Frontal cortex (tissue), 3 donors: ENCODE measurements at regions not wholly inside any gene's neighbourhood (a gene's known extent, or its start where the extent isn't known, plus 50 kb on each side); places are given as distances from the start of the nearest gene placed in this dataset.

Experiments used
- DNase-seq, 2 donors: peaks; one replicate each; pipeline ENCODE4 v3.0.0; 2012; ENCODE audit warnings: low spot score in 2 of 2
- FAIRE-seq: peaks from 2 replicates; lab custom pipeline; 2012; peaks lifted over from hg19 to GRCh38; lab: Jason Lieb, UNC
- donor health status: control.
- donor health status: control.
- donor health status: control.

DNA sequence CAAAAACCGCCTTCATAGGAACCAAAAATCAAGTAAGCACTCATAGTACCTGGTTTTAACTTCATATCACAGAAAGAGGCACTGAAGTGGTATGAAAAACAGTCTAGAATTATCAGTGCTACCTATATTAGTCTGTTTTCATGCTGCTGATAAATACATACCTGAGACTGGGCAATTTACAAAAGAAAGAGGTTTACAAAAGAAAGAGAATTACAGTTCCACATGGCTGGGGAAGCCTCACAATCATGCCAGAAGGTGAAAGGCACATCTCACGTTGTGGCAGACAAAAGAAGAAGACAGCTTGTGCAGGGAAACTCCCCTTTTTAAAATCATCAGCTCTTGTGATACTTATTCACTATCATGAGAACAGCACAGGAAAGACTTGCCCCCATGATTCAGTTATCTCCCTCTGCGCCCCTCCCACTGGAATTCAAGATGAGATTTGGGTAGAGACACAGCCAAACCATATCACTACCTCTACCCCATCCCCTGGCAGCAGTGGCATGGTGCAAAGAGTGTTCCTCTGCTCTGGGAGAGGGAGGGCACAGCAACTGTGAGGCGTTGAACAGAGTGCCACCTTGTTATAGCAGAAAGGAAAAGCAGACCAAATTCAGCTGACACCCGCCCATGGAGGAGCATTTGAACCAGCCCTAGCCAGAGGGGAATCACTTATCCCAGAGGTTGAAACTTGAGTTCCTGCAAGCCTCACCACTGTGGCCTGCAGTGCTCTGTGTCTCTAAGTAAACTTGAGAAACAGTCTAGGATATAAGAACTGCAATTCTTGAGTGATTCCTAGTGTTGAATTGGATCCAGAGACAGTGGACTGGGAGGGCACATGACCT is 61.9 kb upstream of the PTPRZ1 start:
- FAIRE-seq (no peak), DNase-seq (no peak)

- no peak for DNase-seq
- FAIRE-seq: no peak
Measured at GRCh38 chr7:121807078-121807477, 65.9 kb upstream of the PTPRZ1 start.

DNA sequence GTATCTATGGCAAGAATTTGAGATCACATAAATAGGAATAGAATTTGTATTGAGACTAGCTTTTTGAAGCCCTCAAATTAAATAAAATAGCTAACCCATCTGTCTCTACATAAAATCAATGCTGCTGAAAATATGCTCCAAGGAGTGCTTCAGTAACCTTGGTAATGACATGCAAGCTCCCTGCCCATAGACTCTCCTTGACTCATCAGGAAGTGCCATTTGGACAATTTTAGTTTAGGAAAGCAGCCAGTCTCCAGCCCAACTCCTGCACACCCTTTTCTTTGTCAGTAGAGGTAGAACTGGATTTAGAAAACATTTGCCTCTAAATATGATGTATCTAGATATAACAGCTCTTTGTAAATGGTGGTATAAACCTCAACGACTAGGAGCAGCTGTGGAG is 69.9 kb upstream of the PTPRZ1 start:
- DNase-seq (no peak), FAIRE-seq (no peak)

DNA sequence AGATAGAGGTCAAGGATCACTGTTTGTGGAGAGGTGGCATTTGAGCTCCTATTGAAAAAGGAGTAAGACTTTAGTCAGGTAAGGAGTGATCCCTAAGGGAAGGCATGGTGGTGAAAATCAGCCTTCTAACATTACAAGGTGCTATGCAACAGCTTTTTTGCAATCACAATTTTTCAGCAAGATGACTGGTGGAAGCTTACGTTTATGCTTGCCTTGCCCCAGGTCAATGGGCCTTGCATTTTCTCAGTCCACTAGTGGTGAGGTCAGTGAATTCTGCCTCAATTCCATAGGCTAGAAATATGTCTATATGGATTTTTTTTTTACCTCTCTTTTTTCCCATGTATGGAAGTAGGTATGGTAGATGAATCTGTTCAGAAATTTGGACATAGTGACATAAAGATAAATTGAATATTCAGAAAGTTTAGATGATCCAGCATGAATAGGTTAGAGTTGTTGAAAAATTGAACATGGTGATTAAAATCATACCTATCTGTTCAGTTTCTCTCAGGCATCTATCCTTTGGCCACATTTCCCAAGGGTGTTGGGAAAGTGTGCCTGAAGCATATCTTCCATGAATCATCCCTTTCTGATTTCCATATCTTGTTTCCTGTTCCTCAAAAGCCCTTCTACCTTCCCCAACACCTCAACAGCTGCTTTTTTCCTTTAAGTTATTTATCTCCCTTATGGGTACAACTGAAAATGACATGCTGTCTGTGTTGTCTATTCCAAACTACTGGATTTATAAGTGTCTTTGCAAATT is 71.9 kb upstream of the PTPRZ1 start:
- no peak for FAIRE-seq
- no peak for DNase-seq

DNA sequence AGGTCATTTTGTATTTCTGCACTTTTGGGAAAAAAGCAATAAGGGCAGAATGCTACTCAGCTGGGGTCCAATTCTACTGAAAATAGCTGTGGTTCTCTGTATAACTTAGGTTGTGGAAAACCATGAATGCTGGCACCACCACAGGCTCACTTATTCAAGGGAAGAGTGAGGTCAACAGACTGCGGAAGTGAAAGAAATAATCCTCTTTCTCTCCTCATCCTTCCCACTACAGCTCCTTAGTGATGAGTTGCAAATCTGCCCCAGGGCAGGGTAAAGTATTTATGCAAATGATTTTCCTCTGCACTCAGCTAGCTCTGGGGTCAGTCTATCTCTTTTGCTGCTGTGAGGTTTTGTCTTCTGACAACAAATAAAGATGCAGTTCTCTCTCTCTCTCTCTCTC is 74.1 kb upstream of the PTPRZ1 start:
- no peak for DNase-seq
- no peak for FAIRE-seq

- FAIRE-seq (no peak), DNase-seq (no peak)
Measured at GRCh38 chr7:121798453-121798840, 74.5 kb upstream of the PTPRZ1 start.

- FAIRE-seq: peak; percentile 98
- peak; percentile 18 to 30 for DNase-seq
Measured at GRCh38 chr7:121797657-121798452, 75.1 kb upstream of the PTPRZ1 start.

DNA sequence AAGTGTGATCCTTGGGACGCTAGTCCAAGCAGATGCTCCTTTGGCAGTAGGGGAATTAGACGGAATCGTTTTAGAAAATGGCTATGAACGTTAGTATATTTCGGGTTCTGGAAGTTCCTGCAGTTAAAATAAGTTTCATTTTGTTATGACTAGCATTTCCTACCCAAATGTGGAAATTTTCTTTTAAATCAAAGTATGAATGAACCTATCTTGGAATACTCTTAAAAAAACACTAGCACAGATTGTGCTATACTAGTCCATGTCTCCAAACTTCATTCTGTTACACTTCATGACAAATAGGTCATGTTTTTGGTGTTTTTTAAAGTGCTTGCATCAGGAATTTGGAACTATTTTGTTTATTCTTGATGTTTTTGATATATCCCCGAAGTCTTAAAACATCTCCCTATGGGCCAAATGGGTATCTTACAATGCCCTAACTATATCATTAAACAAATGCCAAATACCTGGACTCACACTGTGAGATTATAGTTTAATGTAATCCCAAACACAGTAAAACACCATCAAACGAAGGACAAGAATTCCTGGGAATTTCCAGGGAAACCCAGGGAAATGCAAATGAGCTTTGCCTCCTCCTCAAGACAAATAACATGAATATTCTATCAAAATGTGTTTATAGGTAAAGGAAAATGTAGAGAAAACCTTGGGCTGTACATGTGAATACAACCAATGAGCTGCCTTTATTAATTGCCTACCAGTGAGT is 75.9 kb upstream of the PTPRZ1 start:
- no peak for DNase-seq
- FAIRE-seq: no peak

DNA sequence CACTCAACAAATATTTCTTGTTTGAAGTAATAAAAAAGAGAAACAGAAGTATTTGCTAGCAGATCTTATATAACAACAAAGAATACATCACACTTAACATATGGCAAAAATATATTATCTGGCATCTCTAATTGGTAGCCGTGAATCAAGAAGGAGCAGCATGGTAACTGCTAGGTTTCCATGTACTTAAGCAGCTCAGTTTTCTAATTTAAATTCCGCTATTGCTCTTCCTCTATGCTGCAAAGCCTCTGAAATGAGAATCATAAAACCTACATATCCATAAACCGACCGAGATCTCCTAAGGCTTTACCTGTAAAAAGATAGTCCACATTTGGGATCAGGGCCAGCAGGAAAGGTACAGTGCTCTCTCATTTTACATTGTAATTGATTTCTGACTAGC is 76.6 kb upstream of the PTPRZ1 start:
- DNase-seq (no peak), FAIRE-seq (no peak)

DNA sequence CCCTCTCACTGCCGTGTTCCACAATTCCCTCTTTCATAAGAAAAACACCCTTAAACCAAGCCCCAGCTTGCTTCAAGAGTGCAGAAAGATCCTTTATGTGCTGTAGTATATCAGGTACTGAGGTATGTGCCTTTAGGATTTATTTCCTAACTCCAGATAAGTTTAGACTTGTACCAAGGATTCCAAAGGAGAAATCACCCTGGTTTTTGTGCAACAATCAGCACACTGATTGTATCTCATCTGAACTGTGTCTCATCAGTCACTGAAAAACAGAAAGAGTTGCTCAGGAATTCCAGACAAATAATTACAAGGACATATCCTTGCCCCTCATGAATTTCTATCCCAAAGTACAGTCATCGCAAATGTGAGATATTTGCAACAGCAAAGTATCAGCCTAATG is 77.2 kb upstream of the PTPRZ1 start:
- DNase-seq (no peak), FAIRE-seq (no peak)

GRCh38 chr7:121793716-121794115 is 79.2 kb upstream of the PTPRZ1 start:
- FAIRE-seq (no peak), DNase-seq (no peak)

GRCh38 chr7:121777672-121778071 is 95.3 kb upstream of the PTPRZ1 start:
- no peak for FAIRE-seq
- DNase-seq: no peak

DNA sequence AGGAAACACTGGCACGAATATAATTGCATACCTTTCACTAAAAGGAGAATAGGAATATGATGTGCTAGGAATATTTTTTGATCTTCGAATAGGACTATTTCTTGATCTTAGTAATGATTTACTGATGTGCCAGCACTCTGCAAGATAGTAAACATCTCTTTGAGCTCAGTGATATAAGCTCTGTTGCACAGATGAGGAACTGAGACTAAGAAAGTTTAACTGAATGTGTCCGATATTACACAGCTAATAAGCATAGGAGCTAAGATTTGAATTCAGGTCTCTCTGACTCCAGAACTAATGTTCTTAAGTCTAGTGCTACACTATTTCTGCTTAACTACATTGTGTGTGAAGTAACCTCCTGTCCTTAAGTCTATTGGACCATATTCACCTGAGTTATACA is 98.4 kb upstream of the PTPRZ1 start:
- DNase-seq: no peak
- no peak for FAIRE-seq

DNA sequence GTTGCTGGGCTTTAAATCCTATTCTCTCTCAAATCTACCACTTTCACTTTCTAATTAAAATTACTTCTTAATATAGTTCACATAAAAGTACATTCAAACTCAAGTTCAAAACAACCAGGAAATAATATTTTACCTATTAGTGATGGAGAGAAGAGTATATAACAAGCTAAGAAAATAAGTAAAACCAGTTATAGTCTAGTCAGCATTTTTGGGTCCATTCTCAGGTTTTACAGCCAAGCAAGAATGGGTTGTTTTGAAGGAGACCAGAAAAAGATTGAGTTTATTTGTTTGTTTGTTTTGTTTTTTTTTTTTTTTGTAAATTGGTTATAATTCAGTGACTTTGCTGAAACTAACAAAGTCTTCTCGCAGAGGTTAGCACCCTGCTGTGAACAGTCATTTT is 106.3 kb upstream of the PTPRZ1 start:
- FAIRE-seq (no peak), DNase-seq (no peak)

GRCh38 chr7:121761399-121761798 is 111.6 kb upstream of the PTPRZ1 start:
- FAIRE-seq (no peak), DNase-seq (no peak)

DNA sequence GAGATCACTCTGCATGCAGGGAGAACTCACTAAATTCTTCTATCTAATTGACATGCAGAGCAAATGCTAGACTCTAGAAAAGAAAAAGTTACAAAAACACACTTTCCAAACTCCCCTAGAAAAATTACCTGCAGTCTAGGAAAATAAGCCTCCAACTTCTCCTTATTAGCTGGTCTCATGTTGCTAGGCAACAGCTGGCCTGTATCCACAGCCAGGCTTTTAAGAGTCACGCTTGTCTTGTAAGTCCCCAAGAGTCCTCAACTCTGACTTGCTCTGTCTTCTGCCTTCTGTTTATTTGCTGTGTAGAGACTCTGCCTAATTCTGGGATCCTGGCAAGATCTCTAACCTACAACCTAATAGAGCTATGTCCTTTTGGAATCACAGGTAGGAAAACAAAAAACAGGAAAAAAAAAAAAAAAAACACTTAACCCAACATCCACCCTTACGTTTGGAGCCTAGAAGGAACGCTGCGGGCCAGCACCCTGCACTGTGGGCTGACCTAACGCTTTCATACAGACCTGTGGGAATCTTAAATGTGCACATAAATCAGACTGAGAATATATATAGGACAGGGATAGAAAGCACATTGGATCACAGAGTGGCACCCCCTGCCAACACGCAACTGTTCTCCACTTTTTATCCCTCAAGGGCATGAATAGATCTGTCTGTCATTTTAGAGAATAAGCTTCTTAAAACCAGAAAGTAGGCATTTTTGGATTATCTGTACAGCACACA is 117.0 kb upstream of the PTPRZ1 start:
- FAIRE-seq (no peak), DNase-seq (no peak)

DNA sequence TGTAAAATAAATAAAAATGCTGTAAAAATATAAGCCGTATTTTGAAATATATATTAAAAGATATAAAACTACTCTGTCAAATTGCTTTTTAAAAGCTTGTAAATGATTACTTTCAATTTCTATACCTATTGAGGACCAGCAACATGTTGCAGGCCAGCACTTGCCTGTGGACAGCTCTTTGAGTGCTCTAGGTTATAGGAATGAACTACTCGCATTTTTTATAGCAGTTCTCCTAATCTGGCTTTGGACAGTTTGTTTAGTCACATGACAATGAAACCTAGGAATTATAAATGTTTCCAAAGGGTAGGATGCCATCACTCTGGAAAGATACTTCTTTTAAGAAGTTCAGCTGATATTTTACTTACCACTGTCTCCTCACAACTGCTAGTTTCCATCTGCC is 117.7 kb upstream of the PTPRZ1 start:
- no peak for DNase-seq
- FAIRE-seq: no peak

DNA sequence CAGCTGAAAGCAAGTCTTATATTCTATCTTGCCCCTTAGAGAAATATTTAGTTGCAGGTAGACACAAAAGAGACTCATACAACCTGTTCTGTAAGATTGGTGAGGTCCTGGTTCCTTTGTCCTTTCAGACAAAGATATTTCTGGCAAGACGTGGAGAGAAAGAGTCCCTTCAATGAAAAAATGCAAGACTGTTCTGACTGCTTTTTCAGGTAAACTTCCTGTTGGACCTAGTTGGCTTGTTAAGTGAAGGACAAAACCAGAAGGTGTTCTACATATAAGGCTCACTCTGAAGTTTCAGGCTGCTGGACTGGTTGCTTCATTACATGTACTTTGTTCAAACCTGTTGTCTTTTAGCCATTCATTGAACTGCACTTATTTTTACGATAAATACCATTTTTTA is 119.0 kb upstream of the PTPRZ1 start:
- FAIRE-seq (no peak), DNase-seq (no peak)

DNA sequence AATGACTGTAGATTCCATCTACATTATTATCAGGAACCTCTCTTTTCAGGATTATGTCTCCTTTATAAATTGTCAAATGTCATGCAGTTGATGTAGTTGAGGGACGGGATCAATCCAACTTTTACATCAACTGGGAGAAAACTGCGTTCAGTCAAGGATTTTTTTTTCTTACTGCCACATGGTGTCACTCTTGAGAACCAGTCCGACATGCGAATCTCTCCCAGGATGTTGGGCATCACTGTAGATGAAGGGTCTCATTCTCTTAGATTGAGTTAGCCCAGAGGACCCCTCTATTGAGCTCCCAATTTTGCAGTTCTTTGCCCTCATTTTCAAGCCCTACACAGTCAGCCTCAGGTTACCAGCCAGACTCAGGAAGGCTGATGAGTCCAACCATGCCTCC is 120.3 kb upstream of the PTPRZ1 start:
- no peak for FAIRE-seq
- DNase-seq: no peak
